ENCODE measurements at regions not wholly inside any gene's neighbourhood (a gene's known extent, or its start where the extent isn't known, plus 50 kb on each side); places are given as distances from the start of the nearest gene placed in this dataset.
"Not testable (repeated sequence)": the region's sequence is repeated elsewhere in the genome, so short reads cannot be mapped to it uniquely, and the experiment has no call there.

DNA sequence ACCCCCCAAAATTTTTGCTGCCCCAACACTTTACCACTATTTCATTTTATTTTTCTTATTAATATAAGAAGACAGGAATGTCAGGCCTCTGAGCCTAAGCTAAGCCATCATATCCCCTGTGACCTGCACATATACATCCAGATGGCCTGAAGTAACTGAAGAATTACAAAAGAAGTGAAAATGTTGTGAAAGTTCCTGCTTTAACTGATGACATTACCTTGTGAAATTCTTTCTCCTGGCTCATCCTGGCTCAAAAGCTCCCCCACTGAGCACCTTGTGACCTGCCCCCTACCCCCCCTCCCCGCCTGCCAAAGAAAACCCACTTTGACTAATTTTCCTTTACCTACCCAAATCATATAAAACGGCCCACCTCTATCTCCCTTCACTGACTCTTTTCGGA, 200.3 kb upstream of the FKBP1C start:
- TF ChIP-seq, protein P1, sequence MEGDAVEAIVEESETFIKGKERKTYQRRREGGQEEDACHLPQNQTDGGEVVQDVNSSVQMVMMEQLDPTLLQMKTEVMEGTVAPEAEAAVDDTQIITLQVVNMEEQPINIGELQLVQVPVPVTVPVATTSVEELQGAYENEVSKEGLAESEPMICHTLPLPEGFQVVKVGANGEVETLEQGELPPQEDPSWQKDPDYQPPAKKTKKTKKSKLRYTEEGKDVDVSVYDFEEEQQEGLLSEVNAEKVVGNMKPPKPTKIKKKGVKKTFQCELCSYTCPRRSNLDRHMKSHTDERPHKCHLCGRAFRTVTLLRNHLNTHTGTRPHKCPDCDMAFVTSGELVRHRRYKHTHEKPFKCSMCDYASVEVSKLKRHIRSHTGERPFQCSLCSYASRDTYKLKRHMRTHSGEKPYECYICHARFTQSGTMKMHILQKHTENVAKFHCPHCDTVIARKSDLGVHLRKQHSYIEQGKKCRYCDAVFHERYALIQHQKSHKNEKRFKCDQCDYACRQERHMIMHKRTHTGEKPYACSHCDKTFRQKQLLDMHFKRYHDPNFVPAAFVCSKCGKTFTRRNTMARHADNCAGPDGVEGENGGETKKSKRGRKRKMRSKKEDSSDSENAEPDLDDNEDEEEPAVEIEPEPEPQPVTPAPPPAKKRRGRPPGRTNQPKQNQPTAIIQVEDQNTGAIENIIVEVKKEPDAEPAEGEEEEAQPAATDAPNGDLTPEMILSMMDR (IDR thresholded peaks at IDR 0.05), result not testable (repeated sequence)
- TF ChIP-seq EZH2phosphoT487, EZH2 (IDR thresholded peaks at IDR 0.05): not testable (repeated sequence)

Measured in neural progenitor cell (in vitro differentiated cells).